ENCODE measurements at regions not wholly inside any gene's neighbourhood (a gene's known extent, or its start where the extent isn't known, plus 50 kb on each side); places are given as distances from the start of the nearest gene placed in this dataset.

DNA sequence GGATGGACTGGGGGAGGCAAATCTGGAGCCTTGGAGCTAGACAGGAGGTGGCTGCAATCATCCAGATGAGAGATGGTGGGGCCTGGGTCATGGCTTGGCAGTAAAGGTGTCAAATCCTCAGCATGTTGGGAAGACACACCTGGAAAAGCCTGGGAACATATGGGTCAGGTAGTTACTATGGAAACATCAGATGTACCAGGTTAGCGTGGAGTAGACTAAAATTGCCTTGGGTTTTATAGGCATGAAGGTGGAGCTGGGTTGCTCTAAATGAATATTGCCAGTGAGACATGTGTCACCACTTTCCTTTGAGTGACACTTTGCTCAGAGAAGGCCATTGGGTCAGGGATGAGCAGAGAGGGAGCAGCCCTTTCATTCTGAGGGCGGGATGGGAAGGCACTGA lies 473.7 kb downstream of the TBC1D22A start:
- TF ChIP-seq, protein P1, sequence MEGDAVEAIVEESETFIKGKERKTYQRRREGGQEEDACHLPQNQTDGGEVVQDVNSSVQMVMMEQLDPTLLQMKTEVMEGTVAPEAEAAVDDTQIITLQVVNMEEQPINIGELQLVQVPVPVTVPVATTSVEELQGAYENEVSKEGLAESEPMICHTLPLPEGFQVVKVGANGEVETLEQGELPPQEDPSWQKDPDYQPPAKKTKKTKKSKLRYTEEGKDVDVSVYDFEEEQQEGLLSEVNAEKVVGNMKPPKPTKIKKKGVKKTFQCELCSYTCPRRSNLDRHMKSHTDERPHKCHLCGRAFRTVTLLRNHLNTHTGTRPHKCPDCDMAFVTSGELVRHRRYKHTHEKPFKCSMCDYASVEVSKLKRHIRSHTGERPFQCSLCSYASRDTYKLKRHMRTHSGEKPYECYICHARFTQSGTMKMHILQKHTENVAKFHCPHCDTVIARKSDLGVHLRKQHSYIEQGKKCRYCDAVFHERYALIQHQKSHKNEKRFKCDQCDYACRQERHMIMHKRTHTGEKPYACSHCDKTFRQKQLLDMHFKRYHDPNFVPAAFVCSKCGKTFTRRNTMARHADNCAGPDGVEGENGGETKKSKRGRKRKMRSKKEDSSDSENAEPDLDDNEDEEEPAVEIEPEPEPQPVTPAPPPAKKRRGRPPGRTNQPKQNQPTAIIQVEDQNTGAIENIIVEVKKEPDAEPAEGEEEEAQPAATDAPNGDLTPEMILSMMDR (IDR thresholded peaks at IDR 0.05): no peak
- no peak for TF ChIP-seq POLR2A (IDR thresholded peaks at IDR 0.05)

Measured in adrenal gland (tissue), 5 donors.